ENCODE measurements at regions not wholly inside any gene's neighbourhood (a gene's known extent, or its start where the extent isn't known, plus 50 kb on each side); places are given as distances from the start of the nearest gene placed in this dataset.

DNA sequence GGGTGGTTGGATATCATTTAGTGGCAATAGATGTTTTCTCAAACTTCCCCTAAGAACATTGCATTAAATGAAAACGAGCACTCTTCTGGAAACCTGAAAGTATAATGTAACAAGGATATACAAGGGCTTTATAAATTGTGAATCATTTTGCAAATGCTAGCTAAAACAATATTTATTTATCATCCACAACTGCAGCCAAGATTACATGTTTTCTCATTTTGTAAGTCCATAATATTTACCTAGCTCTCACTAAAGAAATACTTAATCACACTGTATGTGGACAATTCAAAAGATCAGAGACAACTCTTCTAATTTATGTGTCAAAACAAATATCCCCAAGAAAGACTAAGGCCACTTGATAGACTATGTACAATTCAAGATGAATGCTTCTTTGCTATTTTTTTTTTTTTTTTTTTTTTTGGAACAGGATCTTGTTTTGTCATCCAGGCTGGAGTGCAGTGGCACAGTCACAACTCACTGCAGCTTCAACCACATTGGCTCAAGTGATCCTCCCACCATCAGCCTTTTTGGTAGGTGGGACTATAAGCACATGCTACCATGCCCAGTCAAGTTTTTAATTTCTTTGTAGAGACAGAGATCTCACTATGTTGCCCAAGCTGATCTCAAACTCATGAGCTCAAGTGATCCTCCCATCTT, 427.7 kb upstream of the THBS1 start:
- H3K36me3 ChIP-seq (replicated peaks in 1 of 2; ENCODE audit: control insufficient read depth in 1 of 2, insufficient read depth in 2 of 2, low read length in 2 of 2): no peaks in the 10 kb centered on the region
- H3K36me3 Mint-ChIP-seq: no peaks in the 10 kb centered on the region
- no peaks in the 10 kb centered on the region for H3K79me2 ChIP-seq (ENCODE audit: insufficient read depth, low read length)
- H3K4me3 ChIP-seq (replicated peaks in 1 of 3; ENCODE audit: low read depth in 2 of 3, low read length in 3 of 3): no peak overlapping the region
- peaks cover 0 to 2% of the 10 kb centered on the region in 2 donors for H3K27me3 ChIP-seq (ENCODE audit: control insufficient read depth in 2 of 2, insufficient read depth in 2 of 2, low read length in 2 of 2)
- H2AFZ ChIP-seq (ENCODE audit: insufficient read depth, low read depth, low read length, poor library complexity, severe bottlenecking): no peak overlapping the region
- H4K20me1 ChIP-seq (ENCODE audit: insufficient read depth, low read length): no peaks in the 10 kb centered on the region
- H3K4me1 ChIP-seq (ENCODE audit: control insufficient read depth in 1 of 2, insufficient read depth in 2 of 2, low read length in 2 of 2): no peaks in the 10 kb centered on the region
- no peak overlapping the region for H3K4me3 Mint-ChIP-seq
- no peak overlapping the region for H3K27ac Mint-ChIP-seq
- no peaks in the 10 kb centered on the region for H3K9me3 ChIP-seq (replicated peaks in 1 of 2; ENCODE audit: control insufficient read depth in 1 of 2, insufficient read depth in 1 of 2, low read length in 2 of 2)
- H3K9me3 Mint-ChIP-seq: no peaks in the 10 kb centered on the region
- WGBS (ENCODE audit: insufficient coverage): no CpG with 5 or more reads among the region's 1 CpG
- no peak overlapping the region for H3K9ac ChIP-seq (ENCODE audit: insufficient read depth, low read length, poor library complexity, severe bottlenecking)
- TF ChIP-seq, protein P1, sequence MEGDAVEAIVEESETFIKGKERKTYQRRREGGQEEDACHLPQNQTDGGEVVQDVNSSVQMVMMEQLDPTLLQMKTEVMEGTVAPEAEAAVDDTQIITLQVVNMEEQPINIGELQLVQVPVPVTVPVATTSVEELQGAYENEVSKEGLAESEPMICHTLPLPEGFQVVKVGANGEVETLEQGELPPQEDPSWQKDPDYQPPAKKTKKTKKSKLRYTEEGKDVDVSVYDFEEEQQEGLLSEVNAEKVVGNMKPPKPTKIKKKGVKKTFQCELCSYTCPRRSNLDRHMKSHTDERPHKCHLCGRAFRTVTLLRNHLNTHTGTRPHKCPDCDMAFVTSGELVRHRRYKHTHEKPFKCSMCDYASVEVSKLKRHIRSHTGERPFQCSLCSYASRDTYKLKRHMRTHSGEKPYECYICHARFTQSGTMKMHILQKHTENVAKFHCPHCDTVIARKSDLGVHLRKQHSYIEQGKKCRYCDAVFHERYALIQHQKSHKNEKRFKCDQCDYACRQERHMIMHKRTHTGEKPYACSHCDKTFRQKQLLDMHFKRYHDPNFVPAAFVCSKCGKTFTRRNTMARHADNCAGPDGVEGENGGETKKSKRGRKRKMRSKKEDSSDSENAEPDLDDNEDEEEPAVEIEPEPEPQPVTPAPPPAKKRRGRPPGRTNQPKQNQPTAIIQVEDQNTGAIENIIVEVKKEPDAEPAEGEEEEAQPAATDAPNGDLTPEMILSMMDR (IDR thresholded peaks at IDR 0.05): no peak
- no peak for DNase-seq
- intact Hi-C loops (cut with micrococcal nuclease): no loop called here
- no peaks in the 10 kb centered on the region for H3K4me1 Mint-ChIP-seq
- H3K27ac ChIP-seq (ENCODE audit: low read depth in 1 of 2, low read length in 2 of 2): no peak overlapping the region
- H3K4me2 ChIP-seq (replicated peaks; ENCODE audit: extremely low read depth, low read length, poor library complexity, severe bottlenecking): no peak overlapping the region
- peaks cover 0 to 4% (median 0%) of the 10 kb centered on the region in 3 donors for H3K27me3 Mint-ChIP-seq (ENCODE audit: low read depth in 3 of 3)

DNA sequence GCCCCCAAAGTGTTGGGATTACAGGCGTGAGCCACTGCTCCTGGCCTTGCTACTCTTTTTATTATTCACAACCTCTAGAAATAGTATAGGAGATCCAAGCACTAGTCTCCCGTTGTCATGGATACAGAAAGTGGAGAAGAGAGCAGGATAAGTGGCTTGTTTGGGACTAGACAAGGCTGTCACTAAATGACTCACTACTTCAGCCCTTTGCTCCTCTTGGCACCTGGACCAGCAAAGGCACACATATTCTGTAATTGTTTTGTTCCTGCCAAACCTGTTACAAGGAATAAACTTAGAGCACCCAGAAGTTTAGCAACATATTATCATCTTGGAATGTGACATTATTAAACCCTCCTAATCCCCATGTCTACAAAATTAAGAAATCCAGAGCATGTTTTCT, 427.2 kb upstream of the THBS1 start:
- no CpG with 5 or more reads among the region's 2 CpGs for WGBS (ENCODE audit: insufficient coverage)
- Histone ChIP-seq H3K4me1 (ENCODE audit: control insufficient read depth in 1 of 2, insufficient read depth in 2 of 2, low read length in 2 of 2) (no peaks in the 10 kb centered on the region), H3K9ac (ENCODE audit: insufficient read depth, low read length, poor library complexity, severe bottlenecking) (no peak overlapping the region), H3K4me2 (replicated peaks; ENCODE audit: extremely low read depth, low read length, poor library complexity, severe bottlenecking) (no peak overlapping the region), H4K20me1 (ENCODE audit: insufficient read depth, low read length) (no peaks in the 10 kb centered on the region), H3K27ac (ENCODE audit: low read depth in 1 of 2, low read length in 2 of 2) (no peak overlapping the region), H3K27me3 (ENCODE audit: control insufficient read depth in 2 of 2, insufficient read depth in 2 of 2, low read length in 2 of 2) (peaks cover 0 to 2% of the 10 kb centered on the region in 2 donors), H2AFZ (ENCODE audit: insufficient read depth, low read depth, low read length, poor library complexity, severe bottlenecking) (no peak overlapping the region), H3K79me2 (ENCODE audit: insufficient read depth, low read length) (no peaks in the 10 kb centered on the region), H3K4me3 (replicated peaks in 1 of 3; ENCODE audit: low read depth in 2 of 3, low read length in 3 of 3) (no peak overlapping the region), H3K9me3 (replicated peaks in 1 of 2; ENCODE audit: control insufficient read depth in 1 of 2, insufficient read depth in 1 of 2, low read length in 2 of 2) (no peaks in the 10 kb centered on the region), H3K36me3 (replicated peaks in 1 of 2; ENCODE audit: control insufficient read depth in 1 of 2, insufficient read depth in 2 of 2, low read length in 2 of 2) (no peaks in the 10 kb centered on the region)
- H3K9me3 Mint-ChIP-seq: no peaks in the 10 kb centered on the region
- TF ChIP-seq, protein P1 (IDR thresholded peaks at IDR 0.05): no peak
- H3K4me1 Mint-ChIP-seq: no peaks in the 10 kb centered on the region
- H3K27me3 Mint-ChIP-seq (ENCODE audit: low read depth in 3 of 3): peaks cover 0 to 4% (median 0%) of the 10 kb centered on the region in 3 donors
- DNase-seq: no peak
- no peak overlapping the region for H3K4me3 Mint-ChIP-seq
- intact Hi-C loops (cut with micrococcal nuclease): no loop called here
- H3K27ac Mint-ChIP-seq: no peak overlapping the region
- H3K36me3 Mint-ChIP-seq: no peaks in the 10 kb centered on the region
